Loucy (cell line): ENCODE measurements at regions not wholly inside any gene's neighbourhood (a gene's known extent, or its start where the extent isn't known, plus 50 kb on each side); places are given as distances from the start of the nearest gene placed in this dataset.

Experiments
- CTCF ChIP-seq: fragments of 200-600 bp; sonication (generic); conservative IDR thresholded peaks from 2 replicates; pipeline ENCODE4 v1.5.1; 2014; ENCODE audit warnings: mild to moderate bottlenecking, antibody characterized with exemption, low read length
- EZH2phosphoT487 ChIP-seq: fragments of 200-600 bp; IDR thresholded peaks from 2 replicates; pipeline ENCODE4 v1.6.1; 2018; ENCODE audit warnings: antibody characterized with exemption, mild to moderate bottlenecking, moderate library complexity, borderline replicate concordance

DNA sequence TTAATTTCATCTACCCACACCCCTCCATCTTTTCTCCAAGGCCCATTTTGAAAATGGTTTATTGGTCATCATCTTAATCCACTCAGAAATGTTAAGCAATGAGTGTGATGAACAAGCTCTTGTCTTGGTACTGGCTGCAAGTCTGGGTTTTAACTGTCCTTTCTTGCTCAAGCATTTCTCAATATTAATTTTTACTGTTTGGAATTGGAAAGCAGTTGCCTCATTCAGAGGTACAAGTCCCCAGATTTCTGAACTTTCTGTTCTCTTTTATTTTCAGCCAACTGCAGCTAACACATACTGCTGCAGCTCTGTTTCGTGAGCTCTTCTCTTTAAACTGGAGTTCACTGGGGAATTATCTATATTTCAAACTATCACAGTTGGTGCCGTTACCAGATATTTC is 99.4 kb upstream of the TEX51 start:
- TF ChIP-seq CTCF (no peak), EZH2phosphoT487 (no peak)
